Esophagus (tissue), 2 donors: ENCODE measurements at regions not wholly inside any gene's neighbourhood (a gene's known extent, or its start where the extent isn't known, plus 50 kb on each side); places are given as distances from the start of the nearest gene placed in this dataset.

Experiments used
- H3K27ac ChIP-seq, 2 donors: one replicate each; pipeline ENCODE4 v1.5.1; 2013; ENCODE audit warnings: low read depth in 2 of 2, mild to moderate bottlenecking in 2 of 2, inconsistent platforms in 1 of 2, low read length in 1 of 2, moderate library complexity in 1 of 2
- H3K27me3 ChIP-seq, 2 donors: one replicate each; pipeline ENCODE4 v1.6.1; 2013; ENCODE audit warnings: low read length in 2 of 2, control low read depth in 1 of 2, mild to moderate bottlenecking in 1 of 2; ENCODE audit not compliant: insufficient read depth in 2 of 2, control insufficient read depth in 1 of 2
- H3K36me3 ChIP-seq, 2 donors: one replicate each; pipeline ENCODE4 v1.6.1; 2013; ENCODE audit warnings: low read length in 1 of 2; ENCODE audit not compliant: control insufficient read depth in 2 of 2, insufficient read depth in 2 of 2
- H3K4me1 ChIP-seq, 2 donors: one replicate each; pipeline ENCODE4 v1.6.1; 2013; ENCODE audit warnings: low read length in 1 of 2; ENCODE audit not compliant: control insufficient read depth in 2 of 2, insufficient read depth in 2 of 2
- H3K4me3 ChIP-seq, 2 donors: one replicate each; pipeline ENCODE4 v1.5.1; 2013; ENCODE audit warnings: low read length in 2 of 2, mild to moderate bottlenecking in 2 of 2, low read depth in 1 of 2, moderate library complexity in 1 of 2
- H3K9me3 ChIP-seq, 2 donors: one replicate each; pipeline ENCODE4 v1.6.1; 2013; ENCODE audit warnings: mild to moderate bottlenecking in 2 of 2, low read depth in 1 of 2, low read length in 1 of 2, moderate library complexity in 1 of 2; ENCODE audit not compliant: control insufficient read depth in 2 of 2, insufficient read depth in 1 of 2
- WGBS, 2 donors: extraction: QIAGEN DNeasy Blood & Tissue Kit; methylation state at CpG; one replicate each; pipeline ENCODE4 v1.1.7; 2013; 5-methylcytosine and 5-hydroxymethylcytosine counted together
- donor health status: healthy with polysubstance abuse.
- donor health status: Bipolar disorder and iron deficiency.

DNA sequence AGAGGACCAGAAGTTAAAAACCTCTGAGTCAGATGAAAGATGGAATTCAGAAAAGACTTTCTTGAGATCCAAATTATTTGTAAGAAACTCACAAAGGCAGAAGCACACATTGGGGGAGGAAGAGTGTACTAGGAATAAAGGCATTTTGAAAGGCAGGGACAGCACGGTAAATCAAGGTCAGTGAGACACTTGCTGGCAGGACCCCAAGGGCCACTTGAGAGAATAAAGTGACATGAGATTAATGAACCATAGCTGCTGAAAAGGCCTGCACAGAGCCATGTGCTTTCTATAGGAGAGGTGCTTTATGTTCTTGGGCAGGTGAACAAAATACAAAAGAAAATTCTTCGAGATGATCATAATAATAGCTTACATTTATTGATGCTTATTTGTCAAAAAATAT, 929.9 kb upstream of the MBL2 start:
- Histone ChIP-seq H3K9me3 (no peaks in the 10 kb centered on the region), H3K27ac (no peak overlapping the region), H3K27me3 (no peaks in the 10 kb centered on the region), H3K4me3 (no peak overlapping the region), H3K4me1 (no peaks in the 10 kb centered on the region), H3K36me3 (no peaks in the 10 kb centered on the region)
- WGBS, 2 donors = 58 to 72% methylated on average over 2 of the region's 2 CpGs

- Histone ChIP-seq H3K4me1 (no peaks in the 10 kb centered on the region), H3K9me3 (no peaks in the 10 kb centered on the region), H3K27ac (no peak overlapping the region)
These were observed 928.6 kb upstream of the MBL2 start for GRCh38 chr10:53701213-53701612.

DNA sequence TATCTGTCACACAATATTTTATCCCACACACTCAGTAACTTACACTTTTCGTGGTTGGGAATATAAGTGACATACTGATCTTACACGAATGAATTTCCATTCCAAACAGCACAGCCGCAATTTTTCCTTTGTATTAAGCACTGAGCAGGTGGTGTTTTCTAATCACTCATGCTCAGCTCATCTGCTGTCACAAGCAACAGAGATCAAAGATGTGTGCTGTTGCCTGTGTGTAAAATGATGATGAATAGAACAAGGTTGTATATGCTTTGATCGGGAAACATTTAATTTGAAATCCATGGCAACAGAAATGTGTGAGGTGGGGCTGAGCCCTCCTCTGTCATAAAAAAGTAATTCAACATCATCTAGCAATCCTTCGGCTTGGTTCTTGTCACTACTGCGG, 927.7 kb upstream of the MBL2 start:
- H3K9me3 ChIP-seq = no peaks in the 10 kb centered on the region
- H3K4me1 ChIP-seq = no peaks in the 10 kb centered on the region
- H3K36me3 ChIP-seq = no peaks in the 10 kb centered on the region
- H3K4me3 ChIP-seq = no peak overlapping the region
- no peaks in the 10 kb centered on the region for H3K27me3 ChIP-seq
- H3K27ac ChIP-seq = no peak overlapping the region
- WGBS, 2 donors = 63 to 67% methylated on average over 6 of the region's 6 CpGs

More at GRCh38 chr10:53701213-53701612, 928.6 kb upstream of the MBL2 start:
- no peaks in the 10 kb centered on the region for H3K36me3 ChIP-seq
- H3K27me3 ChIP-seq = no peaks in the 10 kb centered on the region
- no peak overlapping the region for H3K4me3 ChIP-seq

- Histone ChIP-seq H3K36me3 (no peaks in the 10 kb centered on the region), H3K27ac (no peak overlapping the region)
- 75 to 80% methylated on average over 3 of the region's 3 CpGs for WGBS, 2 donors
These were observed 927.1 kb upstream of the MBL2 start for GRCh38 chr10:53699684-53700083.

DNA sequence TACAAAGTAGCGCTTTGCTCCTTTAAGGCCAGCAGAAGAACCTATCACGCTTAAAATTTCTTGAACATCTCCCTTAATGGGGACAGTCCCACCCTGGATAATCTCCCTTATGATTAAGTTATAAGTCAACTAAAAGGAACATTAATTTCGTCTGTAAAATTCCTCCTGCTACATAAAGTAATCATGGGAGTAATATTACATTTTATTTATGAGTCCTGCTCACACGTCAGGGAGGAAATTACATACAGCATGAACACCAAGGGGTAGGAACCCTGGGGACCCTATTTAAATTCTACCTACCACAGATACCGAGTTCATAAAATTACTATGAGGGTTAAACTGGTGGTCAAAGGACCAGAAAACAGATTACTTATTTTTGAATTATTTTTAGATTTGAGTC, 926.6 kb upstream of the MBL2 start:
- H3K4me1 ChIP-seq = no peaks in the 10 kb centered on the region
- no peaks in the 10 kb centered on the region for H3K9me3 ChIP-seq
- H3K4me3 ChIP-seq = no peak overlapping the region
- no peaks in the 10 kb centered on the region for H3K27me3 ChIP-seq
- H3K27ac ChIP-seq = no peak overlapping the region
- H3K36me3 ChIP-seq = no peaks in the 10 kb centered on the region
- 73 to 80% methylated on average over 5 of the region's 5 CpGs for WGBS, 2 donors

More at GRCh38 chr10:53699684-53700083, 927.1 kb upstream of the MBL2 start:
- H3K27me3 ChIP-seq = no peaks in the 10 kb centered on the region
- H3K4me1 ChIP-seq = no peaks in the 10 kb centered on the region
- H3K9me3 ChIP-seq = no peaks in the 10 kb centered on the region
- no peak overlapping the region for H3K4me3 ChIP-seq

- H3K9me3 ChIP-seq = no peaks in the 10 kb centered on the region
- H3K36me3 ChIP-seq = no peaks in the 10 kb centered on the region
- 46 to 48% methylated on average over 2 of the region's 2 CpGs for WGBS, 2 donors
- H3K27me3 ChIP-seq = no peaks in the 10 kb centered on the region
- no peaks in the 10 kb centered on the region for H3K4me1 ChIP-seq
- H3K27ac ChIP-seq = no peak overlapping the region
- H3K4me3 ChIP-seq = no peak overlapping the region
These were observed 924.5 kb upstream of the MBL2 start for GRCh38 chr10:53697038-53697437.

DNA sequence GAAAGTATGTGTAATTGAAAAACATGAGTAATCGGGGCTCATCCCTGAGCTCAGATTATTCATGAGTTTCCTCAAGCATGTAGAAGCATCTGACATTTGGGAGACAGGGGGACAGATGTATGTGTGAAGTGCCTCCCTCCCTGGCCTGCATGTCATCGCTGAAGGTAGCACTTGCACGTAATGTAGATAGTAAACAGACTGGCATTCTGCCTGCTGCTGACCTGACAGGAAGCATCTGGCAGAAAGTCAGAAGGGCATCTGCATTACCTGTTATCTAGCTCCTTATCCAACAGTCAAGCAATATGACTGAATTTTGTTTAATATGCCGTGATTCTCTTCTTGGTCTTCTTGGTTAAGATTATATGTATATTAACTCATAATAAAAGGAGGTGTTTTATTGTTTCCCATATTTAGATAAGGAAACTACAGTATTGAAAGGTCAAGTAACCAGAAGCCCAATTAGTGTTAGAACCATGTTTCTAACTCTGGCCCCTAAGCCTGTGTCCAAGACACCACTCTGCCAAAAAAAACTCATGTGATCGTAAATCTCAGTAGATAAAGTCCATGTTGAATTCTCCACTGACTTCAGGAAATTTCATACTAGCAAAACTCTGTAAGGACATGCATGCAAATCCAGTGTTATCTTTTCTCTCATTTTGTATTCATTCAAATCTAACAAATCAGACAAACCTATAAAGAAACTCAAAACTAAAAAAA, 918.1 kb upstream of the MBL2 start:
- no peaks in the 10 kb centered on the region for H3K27me3 ChIP-seq
- no peak overlapping the region for H3K4me3 ChIP-seq
- no peaks in the 10 kb centered on the region for H3K9me3 ChIP-seq
- WGBS, 2 donors = 68 to 69% methylated on average over 5 of the region's 5 CpGs
- no peaks in the 10 kb centered on the region for H3K4me1 ChIP-seq
- no peaks in the 10 kb centered on the region for H3K36me3 ChIP-seq
- H3K27ac ChIP-seq = no peak overlapping the region

DNA sequence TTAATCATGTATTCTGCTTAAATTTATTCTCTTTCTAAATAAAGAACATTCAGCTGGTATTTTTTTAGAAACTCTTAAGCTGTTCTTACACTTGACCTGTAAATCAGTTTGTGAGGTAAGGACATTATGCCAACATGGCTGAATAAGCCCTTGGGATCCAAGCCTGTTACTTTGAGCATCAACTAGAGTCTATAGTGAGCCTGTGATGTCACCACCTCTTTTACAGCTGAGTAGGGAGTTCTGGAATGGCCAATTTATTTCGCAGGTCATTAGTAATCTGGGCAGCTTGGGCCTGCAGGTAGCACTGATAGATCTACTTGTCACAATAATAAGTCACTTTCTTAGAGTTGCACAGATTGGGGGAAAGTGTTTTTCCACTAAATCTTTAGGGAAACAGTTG, 915.2 kb upstream of the MBL2 start:
- no peaks in the 10 kb centered on the region for H3K36me3 ChIP-seq
- 68 to 69% methylated on average over 1 of the region's 1 CpG for WGBS, 2 donors
- H3K9me3 ChIP-seq = no peaks in the 10 kb centered on the region
- no peaks in the 10 kb centered on the region for H3K4me1 ChIP-seq
- H3K27ac ChIP-seq = no peak overlapping the region
- no peak overlapping the region for H3K4me3 ChIP-seq
- H3K27me3 ChIP-seq = no peaks in the 10 kb centered on the region

DNA sequence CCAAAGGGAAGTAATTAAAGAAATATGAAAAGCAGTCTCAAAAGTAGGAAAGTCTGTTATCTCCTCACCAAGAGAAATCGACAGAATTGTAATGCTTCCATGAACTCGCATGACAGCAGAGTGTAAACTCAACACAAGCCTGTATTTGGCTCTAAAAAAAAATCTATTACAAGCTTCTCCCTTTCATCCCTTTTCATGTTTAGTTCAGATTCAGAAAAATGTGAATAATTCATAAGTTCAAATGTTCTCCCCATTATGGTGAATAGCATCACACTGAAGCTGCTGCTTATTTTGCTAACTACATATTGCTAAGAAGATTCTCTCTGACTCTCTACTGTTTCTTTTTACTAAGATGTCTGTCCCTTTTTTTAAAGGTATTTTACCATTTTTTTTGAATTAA, 910.3 kb upstream of the MBL2 start:
- Histone ChIP-seq H3K4me1 (no peaks in the 10 kb centered on the region), H3K36me3 (no peaks in the 10 kb centered on the region), H3K9me3 (no peaks in the 10 kb centered on the region), H3K27ac (no peak overlapping the region), H3K4me3 (no peak overlapping the region), H3K27me3 (no peaks in the 10 kb centered on the region)
- WGBS, 2 donors = 84 to 86% methylated on average over 2 of the region's 2 CpGs

GRCh38 chr10:53682458-53682857, 909.9 kb upstream of the MBL2 start:
- H3K9me3 ChIP-seq = no peaks in the 10 kb centered on the region
- 85 to 90% methylated on average over 7 of the region's 7 CpGs for WGBS, 2 donors

More at GRCh38 chr10:53682458-53682857, 909.9 kb upstream of the MBL2 start:
- H3K4me1 ChIP-seq = no peaks in the 10 kb centered on the region
- H3K4me3 ChIP-seq = no peak overlapping the region
- H3K27ac ChIP-seq = no peak overlapping the region
- H3K27me3 ChIP-seq = no peaks in the 10 kb centered on the region
- H3K36me3 ChIP-seq = no peaks in the 10 kb centered on the region
